ENCODE measurements at regions not wholly inside any gene's neighbourhood (a gene's known extent, or its start where the extent isn't known, plus 50 kb on each side); places are given as distances from the start of the nearest gene placed in this dataset.

GRCh38 chr6:22150368-22151035 is 146.3 kb downstream of the PRL start:
- no peaks in the 10 kb centered on the region for H3K27me3 ChIP-seq (replicated peaks; ENCODE audit: insufficient read depth, low read length)
- H3K36me3 ChIP-seq (replicated peaks; ENCODE audit: insufficient read depth, low read length) = no peaks in the 10 kb centered on the region
- H3K9me2 ChIP-seq (replicated peaks; ENCODE audit: insufficient read depth, low read length) = no peaks in the 10 kb centered on the region
- no peak for TF ChIP-seq EZH2 (optimal IDR thresholded peaks at IDR 0.05; ENCODE audit: low read depth, low read length)
- TF ChIP-seq CTCF (IDR thresholded peaks at IDR 0.05; ENCODE audit: low read length) = no peak
- no peaks in the 10 kb centered on the region for H3K79me2 ChIP-seq (ENCODE audit: low read length)
- H3K4me3 ChIP-seq (ENCODE audit: low read length) = no peak overlapping the region
- no peak overlapping the region for H3K27ac ChIP-seq (ENCODE audit: low read length)
- no peak overlapping the region for H3K4me2 ChIP-seq (ENCODE audit: low read depth, low read length)
- no peaks in the 10 kb centered on the region for H3K4me1 ChIP-seq (ENCODE audit: low read length)
- no peaks in the 10 kb centered on the region for H3K9me3 ChIP-seq (replicated peaks; ENCODE audit: insufficient read depth, low read length)
- no peak overlapping the region for H3K9ac ChIP-seq (ENCODE audit: low read length)
- DNase-seq = no peak
- H2AFZ ChIP-seq (ENCODE audit: low read length) = no peak overlapping the region
- no peaks in the 10 kb centered on the region for H3F3A ChIP-seq (ENCODE audit: insufficient read depth, low read length)
- H4K20me1 ChIP-seq (ENCODE audit: insufficient read depth, low read length) = no peaks in the 10 kb centered on the region

- Histone ChIP-seq H3K4me2 (ENCODE audit: low read depth, low read length) (no peak overlapping the region), H3K9ac (ENCODE audit: low read length) (no peak overlapping the region), H3K27ac (ENCODE audit: low read length) (no peak overlapping the region), H3K36me3 (replicated peaks; ENCODE audit: insufficient read depth, low read length) (no peaks in the 10 kb centered on the region), H2AFZ (ENCODE audit: low read length) (no peak overlapping the region), H3K79me2 (ENCODE audit: low read length) (no peaks in the 10 kb centered on the region), H3F3A (ENCODE audit: insufficient read depth, low read length) (no peaks in the 10 kb centered on the region), H4K20me1 (ENCODE audit: insufficient read depth, low read length) (no peaks in the 10 kb centered on the region), H3K4me3 (ENCODE audit: low read length) (no peak overlapping the region), H3K4me1 (ENCODE audit: low read length) (no peaks in the 10 kb centered on the region), H3K9me3 (replicated peaks; ENCODE audit: insufficient read depth, low read length) (no peaks in the 10 kb centered on the region), H3K9me2 (replicated peaks; ENCODE audit: insufficient read depth, low read length) (no peaks in the 10 kb centered on the region), H3K27me3 (replicated peaks; ENCODE audit: insufficient read depth, low read length) (no peaks in the 10 kb centered on the region)
- DNase-seq = no peak
- TF ChIP-seq EZH2phosphoT487 (IDR thresholded peaks at IDR 0.05; ENCODE audit: low read length) = no peak
- no peak for TF ChIP-seq CTCF (IDR thresholded peaks at IDR 0.05; ENCODE audit: low read length)
- TF ChIP-seq EZH2 (optimal IDR thresholded peaks at IDR 0.05; ENCODE audit: low read depth, low read length) = no peak
These were observed 144.9 kb downstream of the PRL start for GRCh38 chr6:22151892-22152291.

DNA sequence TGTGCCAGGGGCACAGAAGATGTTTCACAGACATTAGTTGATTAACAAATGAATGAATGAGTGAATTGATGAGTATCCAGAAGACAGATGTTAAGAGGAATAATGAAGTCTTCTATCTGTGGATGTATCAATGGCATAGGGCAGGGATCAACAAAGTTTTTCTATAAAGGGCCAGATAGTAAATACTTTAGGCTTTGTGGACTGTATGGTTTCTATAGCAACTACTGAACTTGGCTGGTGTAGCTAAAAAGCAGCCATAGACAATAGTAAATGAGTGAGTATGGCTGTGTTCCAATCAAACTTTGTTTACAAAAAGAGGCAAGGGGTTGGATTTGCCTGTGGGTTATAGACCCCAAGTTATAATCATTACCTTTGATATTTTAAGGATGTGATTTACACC is 144.0 kb downstream of the PRL start:
- H3K27me3 ChIP-seq (replicated peaks; ENCODE audit: insufficient read depth, low read length) = no peaks in the 10 kb centered on the region
- no peaks in the 10 kb centered on the region for H3K79me2 ChIP-seq (ENCODE audit: low read length)
- TF ChIP-seq EZH2 (optimal IDR thresholded peaks at IDR 0.05; ENCODE audit: low read depth, low read length) (no peak), EZH2phosphoT487 (IDR thresholded peaks at IDR 0.05; ENCODE audit: low read length) (no peak), CTCF (IDR thresholded peaks at IDR 0.05; ENCODE audit: low read length) (no peak)
- no peak for DNase-seq
- H3K4me1 ChIP-seq (ENCODE audit: low read length) = no peaks in the 10 kb centered on the region
- H3K9me2 ChIP-seq (replicated peaks; ENCODE audit: insufficient read depth, low read length) = no peaks in the 10 kb centered on the region
- no peaks in the 10 kb centered on the region for H3F3A ChIP-seq (ENCODE audit: insufficient read depth, low read length)
- no peak overlapping the region for H3K9ac ChIP-seq (ENCODE audit: low read length)
- H3K4me2 ChIP-seq (ENCODE audit: low read depth, low read length) = no peak overlapping the region
- H3K27ac ChIP-seq (ENCODE audit: low read length) = no peak overlapping the region
- H3K4me3 ChIP-seq (ENCODE audit: low read length) = no peak overlapping the region
- no peaks in the 10 kb centered on the region for H3K9me3 ChIP-seq (replicated peaks; ENCODE audit: insufficient read depth, low read length)
- H3K36me3 ChIP-seq (replicated peaks; ENCODE audit: insufficient read depth, low read length) = no peaks in the 10 kb centered on the region
- no peaks in the 10 kb centered on the region for H4K20me1 ChIP-seq (ENCODE audit: insufficient read depth, low read length)
- H2AFZ ChIP-seq (ENCODE audit: low read length) = no peak overlapping the region

Data from MM.1S (cell line).